Activated T-cell treated with anti-CD3 and anti-CD28 coated beads, Interleukin-2, amount 50 U/mL, for 48 hours (primary cell): ENCODE measurements at regions not wholly inside any gene's neighbourhood (a gene's known extent, or its start where the extent isn't known, plus 50 kb on each side); places are given as distances from the start of the nearest gene placed in this dataset.

Experiments used
- DNase-seq, 2 experiments: peaks; one replicate each; pipeline ENCODE4 v3.0.0-alpha.2; 2020

GRCh38 chr20:19079536-19080299 lies 132.7 kb upstream of the SLC24A3 start:
- DNase-seq: no peak

- no peak for DNase-seq
Measured at GRCh38 chr20:19081937-19082336, 130.5 kb upstream of the SLC24A3 start.

GRCh38 chr20:19083136-19083621 lies 129.3 kb upstream of the SLC24A3 start:
- DNase-seq: no peak

- no peak for DNase-seq
Measured at GRCh38 chr20:19090332-19090731, 122.1 kb upstream of the SLC24A3 start.

GRCh38 chr20:19094959-19095541 lies 117.4 kb upstream of the SLC24A3 start:
- no peak for DNase-seq

- DNase-seq: no peak
Measured at GRCh38 chr20:19095762-19096161, 116.7 kb upstream of the SLC24A3 start.

GRCh38 chr20:19096843-19097242 lies 115.6 kb upstream of the SLC24A3 start:
- no peak for DNase-seq

- DNase-seq: no peak
Measured at GRCh38 chr20:19098117-19098516, 114.3 kb upstream of the SLC24A3 start.

GRCh38 chr20:19098806-19099578 lies 113.5 kb upstream of the SLC24A3 start:
- no peak for DNase-seq

- no peak for DNase-seq
Measured at GRCh38 chr20:19099596-19100545, 112.6 kb upstream of the SLC24A3 start.

GRCh38 chr20:19100975-19101374 lies 111.5 kb upstream of the SLC24A3 start:
- DNase-seq: no peak

GRCh38 chr20:19104186-19104585 lies 108.3 kb upstream of the SLC24A3 start:
- no peak for DNase-seq

- no peak for DNase-seq
Measured at GRCh38 chr20:19108155-19108554, 104.3 kb upstream of the SLC24A3 start.

GRCh38 chr20:19110285-19110684 lies 102.2 kb upstream of the SLC24A3 start:
- DNase-seq: no peak

- DNase-seq: no peak
Measured at GRCh38 chr20:19110881-19111460, 101.5 kb upstream of the SLC24A3 start.

- no peak for DNase-seq
Measured at GRCh38 chr20:19112828-19113227, 99.6 kb upstream of the SLC24A3 start.

GRCh38 chr20:19113343-19113930 lies 99.0 kb upstream of the SLC24A3 start:
- DNase-seq: no peak

GRCh38 chr20:19114410-19114809 lies 98.0 kb upstream of the SLC24A3 start:
- DNase-seq: no peak

GRCh38 chr20:19115581-19115980 lies 96.9 kb upstream of the SLC24A3 start:
- DNase-seq: no peak

- no peak for DNase-seq
Measured at GRCh38 chr20:19120011-19120410, 92.4 kb upstream of the SLC24A3 start.

- DNase-seq: no peak
Measured at GRCh38 chr20:19120569-19120968, 91.9 kb upstream of the SLC24A3 start.

- no peak for DNase-seq
Measured at GRCh38 chr20:19121463-19121862, 91.0 kb upstream of the SLC24A3 start.
